NB4 (cell line): ENCODE measurements at regions not wholly inside any gene's neighbourhood (a gene's known extent, or its start where the extent isn't known, plus 50 kb on each side); places are given as distances from the start of the nearest gene placed in this dataset.

Source experiments
- CTCF ChIP-seq: IDR thresholded peaks from one replicate; pipeline ENCODE4 v1.5.1; 2012; ENCODE audit warnings: low read depth, low read length
- POLR2A ChIP-seq: IDR thresholded peaks from 2 replicates; pipeline ENCODE4 v1.6.1; 2011; ENCODE audit warnings: mild to moderate bottlenecking; ENCODE audit not compliant: insufficient read length; ENCODE audit errors: extremely low read depth

GRCh38 chr6:16976385-16977183 is 125.3 kb upstream of the STMND1 start:
- TF ChIP-seq CTCF (no peak), POLR2A (no peak)
